Panc1 (cell line): ENCODE measurements at regions not wholly inside any gene's neighbourhood (a gene's known extent, or its start where the extent isn't known, plus 50 kb on each side); places are given as distances from the start of the nearest gene placed in this dataset.

ENCODE experiments used
- ATAC-seq: fragments of 200-7000 bp; cut with Tn5 transposase; 2 replicates; pipeline ENCODE4 v1.9.1; 2020; ENCODE audit warnings: mild to moderate bottlenecking, moderate library complexity
- BruUV-seq: library from RNA; stranded (reverse); fragments of 400-500 nt; replicated peaks from 2 replicates; lab custom pipeline; 2021; lab: Mats Ljungman, UMichigan
- CTCF ChIA-PET: fragments of 300-600 bp; sonication (Branson Sonifier 250); formaldehyde crosslinking; loops from one replicate; lab custom pipeline; 2022; ENCODE audit warnings: antibody characterized with exemption; lab: Charles Lee
- POLR2A ChIA-PET: fragments of 300-600 bp; sonication (Branson Sonifier 250); formaldehyde crosslinking; loops from one replicate; lab custom pipeline; 2022; ENCODE audit warnings: antibody characterized with exemption; lab: Charles Lee
- DNase-seq: peaks from one replicate; pipeline ENCODE4 v3.0.0-alpha.2; 2010; ENCODE audit warnings: low read depth, low spot score
- H3K27ac ChIP-seq: 2 replicates; pipeline ENCODE4 v1.5.1; 2011; ENCODE audit warnings: mild to moderate bottlenecking, low read length, inconsistent platforms
- H3K27me3 ChIP-seq: fragments of 200-500 bp; sonication (Bioruptor generic); 2 replicates; pipeline ENCODE4 v1.6.0; 2014; ENCODE audit warnings: low read length, inconsistent platforms; ENCODE audit not compliant: control insufficient read depth, insufficient read depth
- H3K36me3 ChIP-seq: fragments of 200-500 bp; sonication (Bioruptor generic); 2 replicates; pipeline ENCODE4 v1.5.1; 2014; ENCODE audit warnings: inconsistent platforms, mild to moderate bottlenecking, low read length, moderate library complexity; ENCODE audit not compliant: control insufficient read depth, insufficient read depth
- H3K4me1 ChIP-seq: 2 replicates; pipeline ENCODE4 v1.5.1; 2011; ENCODE audit warnings: inconsistent platforms, mild to moderate bottlenecking, low read length, moderate library complexity; ENCODE audit not compliant: control insufficient read depth, insufficient read depth
- H3K4me3 ChIP-seq, 2 experiments: 2 replicates each; pipeline ENCODE4 v1.5.1; 2011 to 2012; ENCODE audit warnings: low read depth in 2 of 2, low read length in 2 of 2, mild to moderate bottlenecking in 2 of 2, inconsistent platforms in 1 of 2, moderate library complexity in 1 of 2
- H3K9me3 ChIP-seq: fragments of 200-500 bp; sonication (Bioruptor generic); 2 replicates; pipeline ENCODE4 v1.5.1; 2014; ENCODE audit warnings: low read depth, mild to moderate bottlenecking, inconsistent platforms, low read length, moderate library complexity; ENCODE audit not compliant: control insufficient read depth, insufficient read depth
- CTCF ChIP-seq: fragments of 450-650 bp; IDR thresholded peaks from 2 replicates; pipeline ENCODE4 v1.5.1; 2017; ENCODE audit warnings: mild to moderate bottlenecking
- POLR2AphosphoS5 ChIP-seq: IDR thresholded peaks from 2 replicates; pipeline ENCODE4 v1.6.1; 2012; ENCODE audit warnings: mild to moderate bottlenecking, low read depth, low read length, moderate library complexity
- REST ChIP-seq, 2 experiments: IDR thresholded peaks; 2 replicates each; pipeline ENCODE4 v1.6.1; 2011 to 2012; ENCODE audit warnings: low read depth in 2 of 2, control low read depth in 1 of 2, low read length in 1 of 2, mild to moderate bottlenecking in 1 of 2, moderate library complexity in 1 of 2; ENCODE audit not compliant: insufficient read depth in 1 of 2
- SIN3A ChIP-seq: IDR thresholded peaks from 2 replicates; pipeline ENCODE4 v1.6.1; 2012; ENCODE audit warnings: low read depth, mild to moderate bottlenecking, low read length, moderate library complexity, borderline replicate concordance; ENCODE audit not compliant: insufficient read depth
- TCF7L2 ChIP-seq: IDR thresholded peaks from 2 replicates; pipeline ENCODE4 v1.6.1; 2011; ENCODE audit warnings: mild to moderate bottlenecking, low read depth, low read length, inconsistent platforms
- in situ Hi-C: cut with HindIII; loops from 2 replicates; pipeline ENCODE4 v1.10.0; 2016; ENCODE audit warnings: low sequenced_read_pairs, low pct_unique_long_range_greater_than_20kb
- intact Hi-C: fragments of 100-400 bp; cut with micrococcal nuclease; formaldehyde crosslinking; loops from one replicate; pipeline ENCODE4 v1.10.0; 2022; ENCODE audit not compliant: unreplicated experiment

- in situ Hi-C loops = no loop called here
- H3K27me3 ChIP-seq = no peaks in the 10 kb centered on the region
- DNase-seq (no peak), ATAC-seq (no peak)
- BruUV-seq = no TSS peak
- H3K4me3 ChIP-seq = no peak overlapping the region
- no peaks in the 10 kb centered on the region for H3K4me1 ChIP-seq
- no peaks in the 10 kb centered on the region for H3K36me3 ChIP-seq
- intact Hi-C loops = no loop called here
- ChIA-PET CTCF (no interaction called here), POLR2A (no interaction called here)
- H3K27ac ChIP-seq = no peak overlapping the region
- H3K9me3 ChIP-seq = no peaks in the 10 kb centered on the region
- TF ChIP-seq REST (IDR thresholded peaks at IDR 0.05; ENCODE audit: insufficient read depth in 1 of 2, low read depth in 2 of 2, low read length in 1 of 2) (no peak), POLR2AphosphoS5 (no peak), TCF7L2 (no peak), SIN3A (no peak), CTCF (no peak)
Measured at GRCh38 chr12:93103154-93103553, 174.1 kb upstream of the EEA1 start.

GRCh38 chr12:93104535-93104934 is 175.4 kb upstream of the EEA1 start:
- intact Hi-C loops = no loop called here
- in situ Hi-C loops = no loop called here
- ATAC-seq (no peak), DNase-seq (no peak)
- no peaks in the 10 kb centered on the region for H3K4me1 ChIP-seq
- H3K27me3 ChIP-seq = no peaks in the 10 kb centered on the region
- BruUV-seq = no TSS peak
- ChIA-PET CTCF (no interaction called here), POLR2A (interaction anchor here (0.6 to 0.7 kb wide), 2 partner anchors 120 to 258 kb away, joined by 3 read pairs; no protein-coding TSS in a partner anchor)
- no peak overlapping the region for H3K27ac ChIP-seq
- no peaks in the 10 kb centered on the region for H3K36me3 ChIP-seq
- H3K9me3 ChIP-seq = no peaks in the 10 kb centered on the region
- no peak for TF ChIP-seq SIN3A
- no peak for TF ChIP-seq CTCF
- no peak overlapping the region for H3K4me3 ChIP-seq
